Stimulated activated CD4-positive, alpha-beta T cell treated with anti-CD3 and anti-CD28 coated beads, Interleukin-1b, Interleukin-23, amount 100 ng/mL, for 4 hours (primary cell): ENCODE measurements at regions not wholly inside any gene's neighbourhood (a gene's known extent, or its start where the extent isn't known, plus 50 kb on each side); places are given as distances from the start of the nearest gene placed in this dataset.
"Not testable (repeated sequence)": the region's sequence is repeated elsewhere in the genome, so short reads cannot be mapped to it uniquely, and the experiment has no call there.

ENCODE experiments used
- DNase-seq, 2 donors: peaks; one replicate each; pipeline ENCODE4 v3.0.0-alpha.2; 2020; ENCODE audit warnings: low read depth in 2 of 2

DNA sequence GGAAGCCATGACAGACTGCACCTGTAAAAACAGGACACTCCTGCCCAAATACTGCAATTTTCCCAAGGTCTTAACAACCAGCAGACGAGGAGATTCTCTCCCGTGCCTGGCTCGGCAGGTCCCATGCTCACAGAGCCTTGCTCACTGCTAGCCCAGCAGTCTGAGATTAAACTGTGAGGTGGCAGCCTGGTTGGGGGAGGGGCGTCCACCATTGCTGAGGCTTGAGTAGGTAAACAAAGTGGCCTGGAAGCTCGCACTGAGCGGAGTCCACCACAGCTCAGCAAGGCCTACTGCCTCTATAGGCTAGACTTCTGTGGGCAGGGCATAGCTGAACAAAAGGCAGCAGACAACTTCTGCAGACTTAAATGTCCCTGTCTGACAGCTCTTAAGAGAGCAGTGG is 80.3 kb downstream of the ANXA5 start:
- DNase-seq = not testable (repeated sequence)

GRCh38 chr4:121614101-121614500 is 82.7 kb downstream of the ANXA5 start:
- no peak for DNase-seq

DNA sequence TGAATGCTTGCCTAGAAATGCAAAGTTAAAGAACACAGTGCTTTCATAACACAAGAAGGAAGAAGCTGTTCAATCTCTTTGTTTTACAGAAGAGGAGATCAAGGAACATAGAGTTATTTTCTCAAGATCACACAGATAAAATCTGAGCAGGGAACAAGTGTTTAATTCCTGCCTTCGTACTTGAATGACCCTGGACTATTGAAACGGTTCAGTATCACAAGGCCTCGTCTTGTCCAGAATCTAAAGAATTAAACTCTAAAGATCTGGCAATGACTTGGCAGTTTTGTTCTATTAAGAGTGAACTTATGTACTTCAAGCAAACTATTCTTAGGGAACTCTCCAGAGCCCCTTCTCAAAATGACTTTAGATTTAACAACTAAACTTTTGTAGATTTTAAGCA is 97.7 kb downstream of the ANXA5 start:
- DNase-seq = no peak

DNA sequence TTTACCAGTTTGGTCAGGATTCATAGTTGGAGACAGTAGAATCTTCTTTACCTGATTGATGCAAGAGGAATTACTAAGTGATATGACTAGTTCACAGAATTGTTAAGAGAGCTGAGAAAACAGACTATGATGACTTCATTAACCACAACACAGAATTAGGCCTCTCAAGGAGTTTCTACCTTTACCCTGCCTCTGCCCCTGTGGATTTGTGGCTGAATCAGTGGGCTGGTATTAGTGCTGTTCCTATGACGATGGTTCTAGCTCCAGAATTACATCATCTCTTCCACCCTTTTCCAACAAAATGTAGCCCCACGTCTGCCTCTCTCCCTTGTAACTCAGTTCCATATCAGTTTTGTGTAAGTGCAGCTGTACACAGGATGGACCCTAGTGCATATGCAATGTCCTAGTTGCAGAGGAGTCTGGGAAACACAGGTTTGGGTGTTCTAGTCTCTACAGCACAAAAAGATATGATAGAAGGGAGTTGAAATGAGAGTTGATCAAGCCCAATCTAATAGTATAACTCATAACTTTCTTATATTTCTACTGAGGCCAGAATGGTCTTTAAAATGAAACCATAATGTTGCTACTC is 99.3 kb downstream of the ANXA5 start:
- no peak for DNase-seq

DNA sequence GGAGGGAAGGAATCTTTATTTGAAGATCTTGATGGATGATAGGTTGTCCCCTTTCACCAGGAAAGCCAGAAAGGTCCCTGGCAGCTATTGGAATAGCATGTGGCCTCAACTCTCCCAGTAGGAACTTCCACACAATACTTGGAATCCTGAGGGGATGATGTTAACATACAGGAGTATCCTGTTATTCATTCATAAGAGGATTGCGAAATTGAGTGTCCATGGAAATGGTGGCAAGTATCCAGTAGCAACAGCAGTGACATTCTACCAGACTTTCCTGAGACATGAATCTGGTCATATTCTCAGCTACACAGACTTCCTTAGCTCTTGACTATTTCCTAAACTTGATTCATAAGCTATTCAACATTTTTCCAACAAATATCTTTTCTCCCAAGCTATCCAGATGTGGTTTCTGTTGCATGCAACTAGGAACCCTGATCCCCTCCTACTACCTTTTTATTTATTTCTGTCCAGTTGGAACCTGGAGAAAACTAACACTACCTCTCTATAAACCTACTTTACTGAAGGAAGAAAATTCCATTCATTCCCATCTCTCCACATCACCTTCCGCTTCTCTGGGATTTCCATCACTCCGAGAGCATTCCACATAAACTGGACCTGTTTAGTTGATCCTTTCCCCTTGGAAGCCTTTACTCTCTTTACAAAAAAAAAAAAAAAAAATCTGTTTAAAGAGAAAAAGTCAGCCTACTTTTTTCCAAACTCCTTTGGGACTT is 101.8 kb downstream of the ANXA5 start:
- no peak for DNase-seq

- no peak for DNase-seq
Observed at GRCh38 chr4:121593760-121594159, 103.0 kb downstream of the ANXA5 start.

DNA sequence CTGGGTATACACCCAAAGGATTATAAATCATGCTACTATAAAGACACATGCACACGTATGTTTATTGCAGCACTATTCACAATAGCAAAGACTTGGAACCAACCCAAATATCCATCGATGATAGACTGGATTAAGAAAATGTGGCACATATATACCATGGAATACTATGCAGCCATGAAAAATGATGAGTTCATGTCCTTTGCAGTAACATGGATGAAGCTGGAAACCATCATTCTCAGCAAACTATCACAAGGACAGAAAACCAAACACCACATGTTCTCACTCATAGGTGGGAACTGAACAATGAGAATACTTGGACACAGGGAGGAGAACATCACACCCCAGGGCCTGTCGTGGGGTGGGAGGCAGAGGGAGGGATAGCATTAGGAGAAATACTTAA is 104.5 kb downstream of the ANXA5 start:
- not testable (repeated sequence) for DNase-seq

DNA sequence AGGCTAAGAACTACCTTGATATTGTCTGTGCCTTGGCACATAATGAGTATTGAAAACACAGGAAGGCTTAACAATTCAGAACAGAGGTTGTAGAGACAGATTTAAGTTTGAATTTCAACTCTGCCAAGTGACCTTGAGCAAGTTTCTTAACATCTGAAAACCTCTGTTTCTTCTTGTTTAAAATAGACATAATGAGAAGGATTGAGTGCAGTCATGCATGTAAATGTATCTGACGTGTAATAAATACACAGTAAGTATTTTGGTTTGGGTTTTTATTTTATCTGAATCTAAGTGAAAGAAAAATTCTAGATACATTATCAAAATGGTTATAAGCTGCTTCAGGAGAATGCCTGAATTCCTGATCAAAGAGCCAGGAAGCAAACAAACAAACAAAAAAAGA is 111.9 kb downstream of the ANXA5 start:
- DNase-seq = no peak

GRCh38 chr4:121583396-121583795 is 113.4 kb downstream of the ANXA5 start:
- DNase-seq = no peak

DNA sequence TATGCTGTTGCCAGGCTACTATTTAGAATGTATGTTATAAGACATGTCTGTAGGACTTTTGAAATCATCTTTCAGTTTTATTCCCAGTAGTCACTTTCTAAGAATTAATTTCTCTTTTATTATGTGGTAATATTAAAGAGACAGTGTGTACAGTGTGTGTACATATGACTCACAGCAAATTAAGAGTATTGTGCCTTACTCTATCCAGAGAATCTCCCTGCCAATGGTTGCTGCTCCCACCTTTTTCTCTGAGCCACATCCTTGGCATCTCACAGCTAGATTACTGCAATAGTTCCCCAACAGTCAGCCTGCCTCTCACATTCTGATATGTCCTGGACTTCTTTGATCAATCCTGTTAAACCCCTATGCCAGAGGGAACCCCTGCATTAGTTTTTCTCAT is 114.5 kb downstream of the ANXA5 start:
- DNase-seq = no peak

- DNase-seq = not testable (repeated sequence)
Observed at GRCh38 chr4:121575392-121575791, 121.4 kb downstream of the ANXA5 start.

DNA sequence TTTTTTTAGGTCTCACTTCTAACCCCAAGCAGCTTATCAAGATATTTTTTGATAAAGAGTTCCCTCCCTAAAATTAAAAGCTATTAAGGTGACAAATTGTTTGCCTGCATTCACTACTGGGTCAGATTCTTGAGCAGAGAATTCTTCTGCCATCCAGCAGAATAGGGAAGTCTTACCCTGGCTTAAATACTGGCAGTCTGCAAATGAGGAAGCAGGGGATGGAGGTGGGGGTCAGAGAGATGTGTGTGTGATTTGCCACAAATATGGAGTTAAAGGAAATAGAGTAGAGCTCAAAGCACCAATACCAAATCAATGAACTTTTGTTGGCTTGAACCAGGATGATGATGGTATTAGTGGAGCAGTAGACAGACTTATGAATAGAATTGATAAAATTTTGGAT is 122.2 kb downstream of the ANXA5 start:
- DNase-seq = no peak

DNA sequence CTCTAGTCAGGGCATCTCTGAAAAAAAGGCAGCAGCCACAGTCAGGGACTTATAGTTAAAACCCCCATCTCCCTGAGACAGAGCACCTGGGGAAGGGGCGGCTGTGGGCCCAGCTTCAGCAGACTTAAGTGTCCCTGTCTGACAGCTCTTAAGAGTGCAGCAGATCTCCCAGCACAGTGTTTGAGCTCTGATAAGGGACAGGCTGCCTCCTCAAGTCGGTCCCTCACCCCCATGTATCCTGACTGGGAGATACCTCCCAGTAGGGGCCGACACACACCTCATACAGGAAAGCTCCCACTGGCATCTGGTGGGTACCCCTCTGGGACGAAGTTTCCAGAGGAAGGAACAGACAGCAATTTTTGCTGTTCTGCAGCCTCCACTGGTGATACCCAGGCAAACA is 129.0 kb downstream of the ANXA5 start:
- no peak for DNase-seq

DNA sequence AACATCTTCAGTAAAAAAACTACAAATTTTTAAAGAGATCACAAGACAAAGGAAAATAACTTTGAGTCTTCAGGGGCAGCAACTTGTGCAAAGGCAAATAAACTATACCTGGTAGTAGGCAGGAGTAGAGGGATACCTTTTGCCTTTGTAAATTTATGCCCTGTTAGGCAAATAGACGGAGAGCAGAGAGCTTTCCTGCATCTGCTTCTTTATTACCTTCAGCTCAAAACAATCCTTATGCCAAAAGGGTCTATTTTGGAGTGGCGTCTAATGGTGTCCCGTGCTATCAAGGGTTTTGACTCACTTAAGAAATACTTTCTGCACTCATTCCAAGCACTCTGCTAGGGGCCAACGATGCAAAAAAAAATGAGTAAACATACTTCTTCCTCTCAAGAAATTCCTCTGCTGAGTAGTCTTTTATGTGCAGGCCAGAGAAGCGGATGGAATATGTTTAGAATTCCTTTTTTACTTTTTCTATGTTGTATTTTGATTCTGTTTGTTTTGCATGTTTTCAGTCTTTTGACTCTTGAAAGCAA is 131.9 kb downstream of the ANXA5 start:
- no peak for DNase-seq

- DNase-seq = no peak
Observed at GRCh38 chr4:121562811-121563210, 134.0 kb downstream of the ANXA5 start.

DNA sequence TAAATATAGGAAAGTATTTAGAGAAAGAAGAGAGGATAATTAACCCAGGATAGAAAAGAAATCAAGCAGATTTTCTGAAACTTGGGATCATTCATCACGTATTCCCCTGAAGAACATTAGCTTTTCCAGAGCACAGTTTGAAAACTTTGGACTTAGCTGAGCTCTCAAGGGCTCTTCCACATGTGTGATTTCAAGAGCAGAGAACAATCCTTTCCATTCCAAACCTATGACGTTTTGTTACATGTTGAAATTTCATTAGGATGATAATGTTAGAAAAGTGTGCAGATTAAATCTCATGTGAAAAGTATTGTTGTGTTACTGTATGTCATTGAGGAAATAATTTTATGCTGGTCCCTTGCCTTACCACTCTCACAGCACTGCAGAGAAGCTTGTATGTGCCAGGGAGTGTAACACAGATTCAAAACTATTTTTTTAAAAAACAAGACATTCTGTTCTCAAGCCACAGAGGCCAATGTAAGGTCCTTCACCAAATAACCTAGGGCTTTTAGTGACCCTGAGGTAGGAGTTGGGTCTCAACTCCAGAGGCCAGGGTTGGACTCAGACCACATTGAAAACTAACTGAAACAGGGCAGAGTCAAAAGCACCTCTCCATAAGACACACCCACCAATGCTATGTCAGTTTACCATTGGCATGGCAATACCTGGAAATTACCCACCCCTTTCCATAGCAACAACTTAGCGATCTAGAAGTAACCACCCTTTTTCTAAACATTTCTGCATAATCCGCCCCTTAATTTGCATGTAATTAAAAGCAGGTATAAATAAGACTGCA is 141.3 kb downstream of the ANXA5 start:
- no peak for DNase-seq

DNA sequence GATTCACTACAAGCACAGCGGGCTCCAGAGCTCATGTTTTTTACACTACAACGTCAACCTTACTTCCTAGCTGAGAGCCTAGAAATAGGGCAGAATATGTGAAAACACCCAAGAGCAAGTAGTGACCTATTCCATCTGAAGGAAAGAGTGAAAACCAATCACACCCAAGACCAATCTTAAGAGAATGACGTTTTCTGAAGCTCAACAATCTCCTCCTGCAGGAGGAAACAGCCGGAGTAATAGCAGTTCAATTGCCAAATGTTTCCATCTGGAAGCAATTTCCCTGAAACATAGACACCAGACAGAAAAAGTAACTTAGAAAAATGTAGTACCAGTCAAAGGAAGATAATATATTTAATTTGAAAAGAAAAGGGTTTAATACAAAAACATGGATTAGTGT is 142.4 kb downstream of the ANXA5 start:
- no peak for DNase-seq

DNA sequence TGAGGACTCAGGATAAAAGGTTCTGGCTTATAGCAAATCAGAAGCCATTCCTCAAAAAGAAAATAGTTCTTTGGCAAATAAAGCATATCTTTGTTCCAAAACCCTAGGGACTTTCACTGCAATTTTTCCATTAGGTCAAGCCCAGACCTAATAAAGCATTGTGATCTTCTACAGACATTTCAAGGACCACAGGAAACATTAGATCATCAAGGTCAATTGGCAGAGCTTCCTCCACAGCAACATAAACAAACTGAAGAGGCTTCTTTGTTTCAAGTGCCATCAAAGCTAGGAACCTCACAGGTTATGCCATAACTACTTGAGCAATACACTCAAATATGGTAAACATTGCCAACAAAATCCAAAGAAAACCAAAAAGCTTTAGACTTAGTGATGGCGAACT is 144.9 kb downstream of the ANXA5 start:
- no peak for DNase-seq

GRCh38 chr4:121551271-121551670 is 145.5 kb downstream of the ANXA5 start:
- no peak for DNase-seq

- DNase-seq = no peak
Observed at GRCh38 chr4:121541696-121542095, 155.1 kb downstream of the ANXA5 start.

DNA sequence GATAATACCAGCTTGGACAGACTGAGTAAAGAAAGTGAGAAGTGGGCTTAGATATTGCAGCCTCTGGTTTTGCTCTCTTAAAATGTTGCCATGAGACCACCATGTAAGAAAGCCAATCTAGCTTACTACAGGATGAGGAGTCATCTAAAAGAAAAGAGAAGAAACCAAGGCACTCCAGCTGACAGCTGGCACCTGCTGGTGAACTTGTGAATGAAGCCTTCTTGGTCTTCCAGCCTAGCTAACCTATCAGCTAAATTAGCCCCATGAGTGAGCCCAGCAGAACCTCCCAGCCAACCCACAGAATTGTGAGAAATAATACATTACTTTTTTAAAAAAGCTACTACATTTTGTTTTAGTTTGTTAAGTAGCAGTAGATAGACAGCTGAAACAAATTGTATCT is 154.5 kb upstream of the QRFPR start:
- no peak for DNase-seq

- no peak for DNase-seq
Observed at GRCh38 chr4:121534187-121534586, 153.4 kb upstream of the QRFPR start.

DNA sequence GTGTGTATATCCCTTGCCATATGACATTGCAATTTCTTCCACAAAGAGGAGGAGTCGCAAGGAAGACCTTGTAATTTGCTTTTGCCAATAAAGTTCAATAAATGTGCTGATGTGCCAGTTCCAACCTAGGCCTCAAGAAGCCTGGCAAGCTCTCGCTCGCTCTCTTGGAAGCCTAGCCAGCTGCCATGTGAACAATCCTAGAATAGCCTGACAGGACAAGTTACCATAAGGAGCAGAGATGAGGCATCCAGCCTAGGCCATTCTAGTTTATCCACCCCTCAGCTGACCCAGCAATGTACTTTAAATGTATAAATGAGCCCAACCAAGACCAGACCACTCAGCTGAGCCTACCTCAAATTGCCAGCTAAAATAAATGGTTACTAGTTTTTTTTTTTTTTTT is 145.7 kb upstream of the QRFPR start:
- DNase-seq = no peak
